ENCODE measurements at regions not wholly inside any gene's neighbourhood (a gene's known extent, or its start where the extent isn't known, plus 50 kb on each side); places are given as distances from the start of the nearest gene placed in this dataset.

DNA sequence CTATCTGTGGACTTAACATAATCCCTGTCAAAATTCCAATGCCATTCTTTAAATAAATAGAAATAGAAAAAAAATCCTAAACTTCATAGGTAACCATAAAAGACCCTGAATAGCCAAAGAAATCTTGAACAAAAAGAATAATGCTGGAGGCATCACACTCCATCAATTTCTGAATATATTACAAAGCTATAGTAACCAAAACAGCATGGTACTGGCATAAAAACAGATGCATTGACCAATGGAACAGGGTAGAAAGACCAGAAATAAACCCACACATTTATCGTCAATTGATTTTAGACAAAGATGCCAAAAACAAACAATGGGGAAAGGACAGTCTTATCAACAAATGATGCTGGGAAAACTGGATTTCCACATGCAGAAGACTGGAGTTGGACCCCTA, 205.7 kb downstream of the VAPA start:
- Mint-ChIP-seq H3K4me3 (no peak overlapping the region), H3K4me1 (ENCODE audit: low read depth) (peaks cover 7% of the 10 kb centered on the region), H3K27ac (no peak overlapping the region), H3K36me3 (ENCODE audit: low read depth) (no peaks in the 10 kb centered on the region), H3K27me3 (no peaks in the 10 kb centered on the region), H3K9me3 (peaks cover 3% of the 10 kb centered on the region)
- DNase-seq (no peak), ATAC-seq (ENCODE audit: poor library complexity) (no peak)
- no peak overlapping the region for H3K4me3 ChIP-seq (ENCODE audit: low read length)
- no peak overlapping the region for H3K27ac ChIP-seq (ENCODE audit: low read depth in 1 of 2, low read length in 2 of 2)
- ChIA-PET POLR2A (interaction anchor here (0.6 kb wide), 1 partner anchor 9 kb away, joined by 3 read pairs; no protein-coding TSS in a partner anchor), CTCF (no interaction called here)
- no peaks in the 10 kb centered on the region for H3K36me3 ChIP-seq (ENCODE audit: insufficient read depth, low read length)
- intact Hi-C loops (cut with DNase I, micrococcal nuclease), result no loop called here
- TF ChIP-seq, protein P1, sequence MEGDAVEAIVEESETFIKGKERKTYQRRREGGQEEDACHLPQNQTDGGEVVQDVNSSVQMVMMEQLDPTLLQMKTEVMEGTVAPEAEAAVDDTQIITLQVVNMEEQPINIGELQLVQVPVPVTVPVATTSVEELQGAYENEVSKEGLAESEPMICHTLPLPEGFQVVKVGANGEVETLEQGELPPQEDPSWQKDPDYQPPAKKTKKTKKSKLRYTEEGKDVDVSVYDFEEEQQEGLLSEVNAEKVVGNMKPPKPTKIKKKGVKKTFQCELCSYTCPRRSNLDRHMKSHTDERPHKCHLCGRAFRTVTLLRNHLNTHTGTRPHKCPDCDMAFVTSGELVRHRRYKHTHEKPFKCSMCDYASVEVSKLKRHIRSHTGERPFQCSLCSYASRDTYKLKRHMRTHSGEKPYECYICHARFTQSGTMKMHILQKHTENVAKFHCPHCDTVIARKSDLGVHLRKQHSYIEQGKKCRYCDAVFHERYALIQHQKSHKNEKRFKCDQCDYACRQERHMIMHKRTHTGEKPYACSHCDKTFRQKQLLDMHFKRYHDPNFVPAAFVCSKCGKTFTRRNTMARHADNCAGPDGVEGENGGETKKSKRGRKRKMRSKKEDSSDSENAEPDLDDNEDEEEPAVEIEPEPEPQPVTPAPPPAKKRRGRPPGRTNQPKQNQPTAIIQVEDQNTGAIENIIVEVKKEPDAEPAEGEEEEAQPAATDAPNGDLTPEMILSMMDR (IDR thresholded peaks at IDR 0.05), result no peak
- H3K4me1 ChIP-seq (ENCODE audit: insufficient read depth, low read length), result no peaks in the 10 kb centered on the region
- H3K9me3 ChIP-seq (ENCODE audit: control insufficient read depth in 1 of 2, insufficient read depth in 1 of 2, low read length in 2 of 2), result no peaks in the 10 kb centered on the region
- no peaks in the 10 kb centered on the region for H3K27me3 ChIP-seq (ENCODE audit: control insufficient read depth in 1 of 2, insufficient read depth in 2 of 2, low read length in 2 of 2)

DNA sequence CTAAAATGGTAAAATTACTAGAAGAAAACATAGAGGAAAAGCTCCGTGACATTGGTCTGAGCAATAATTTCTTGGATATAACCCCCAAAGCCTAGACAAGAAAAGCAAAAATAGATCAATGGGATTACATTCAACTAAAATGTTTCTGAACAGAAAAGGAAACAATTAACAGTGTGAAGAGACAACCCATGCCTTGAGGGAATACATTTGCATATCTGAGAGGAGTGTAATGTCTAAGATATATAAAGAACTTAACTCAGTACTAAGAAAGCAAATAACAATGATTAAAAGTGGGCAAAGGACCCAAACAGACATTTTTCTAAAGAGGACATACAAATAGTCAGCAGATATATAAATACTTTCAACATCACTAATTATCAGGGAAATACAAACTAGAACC, 206.2 kb downstream of the VAPA start:
- TF ChIP-seq, protein P1 (IDR thresholded peaks at IDR 0.05), result no peak
- no peaks in the 10 kb centered on the region for H3K9me3 ChIP-seq (ENCODE audit: control insufficient read depth in 1 of 2, insufficient read depth in 1 of 2, low read length in 2 of 2)
- H3K36me3 ChIP-seq (ENCODE audit: insufficient read depth, low read length), result no peaks in the 10 kb centered on the region
- ChIA-PET CTCF (no interaction called here), POLR2A (interaction anchor here (0.6 kb wide), 1 partner anchor 8 kb away, joined by 3 read pairs; no protein-coding TSS in a partner anchor)
- Mint-ChIP-seq H3K36me3 (ENCODE audit: low read depth) (no peaks in the 10 kb centered on the region), H3K9me3 (peaks cover 3% of the 10 kb centered on the region), H3K4me1 (ENCODE audit: low read depth) (peaks cover 7% of the 10 kb centered on the region), H3K27me3 (no peaks in the 10 kb centered on the region), H3K27ac (no peak overlapping the region), H3K4me3 (no peak overlapping the region)
- H3K4me3 ChIP-seq (ENCODE audit: low read length), result no peak overlapping the region
- no peak overlapping the region for H3K27ac ChIP-seq (ENCODE audit: low read depth in 1 of 2, low read length in 2 of 2)
- no peaks in the 10 kb centered on the region for H3K27me3 ChIP-seq (ENCODE audit: control insufficient read depth in 1 of 2, insufficient read depth in 2 of 2, low read length in 2 of 2)
- no peaks in the 10 kb centered on the region for H3K4me1 ChIP-seq (ENCODE audit: insufficient read depth, low read length)
- DNase-seq (no peak), ATAC-seq (ENCODE audit: poor library complexity) (no peak)
- intact Hi-C loops (cut with DNase I, micrococcal nuclease), result no loop called here

DNA sequence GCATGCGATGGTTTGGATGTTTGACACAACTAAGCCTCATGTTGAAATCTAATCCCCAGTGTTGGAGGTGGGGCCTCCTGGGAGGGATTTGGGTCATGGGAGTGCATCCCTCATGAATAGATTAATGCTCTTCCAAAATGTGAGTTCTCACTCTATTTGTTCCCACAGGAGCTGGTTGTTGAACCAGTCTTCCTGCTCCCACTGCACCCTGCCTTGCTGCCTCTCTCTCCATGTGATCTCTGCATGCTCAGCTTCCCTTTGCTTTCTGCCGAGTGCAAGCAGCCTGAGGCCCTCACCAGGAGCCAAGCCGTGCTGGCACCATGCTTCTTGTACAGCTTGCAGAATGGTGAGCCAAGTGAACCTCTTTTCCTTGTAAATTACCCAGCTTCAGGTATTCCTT, 206.8 kb downstream of the VAPA start:
- Mint-ChIP-seq H3K36me3 (ENCODE audit: low read depth) (no peaks in the 10 kb centered on the region), H3K9me3 (peaks cover 3% of the 10 kb centered on the region), H3K27me3 (no peaks in the 10 kb centered on the region), H3K4me3 (no peak overlapping the region), H3K4me1 (ENCODE audit: low read depth) (peaks cover 7% of the 10 kb centered on the region), H3K27ac (no peak overlapping the region)
- no peaks in the 10 kb centered on the region for H3K36me3 ChIP-seq (ENCODE audit: insufficient read depth, low read length)
- CTCF ChIA-PET, result no interaction called here
- ATAC-seq (ENCODE audit: poor library complexity), result no peak
- TF ChIP-seq, protein P1 (IDR thresholded peaks at IDR 0.05), result no peak
- POLR2A ChIA-PET, result no interaction called here
- H3K9me3 ChIP-seq (ENCODE audit: control insufficient read depth in 1 of 2, insufficient read depth in 1 of 2, low read length in 2 of 2), result no peaks in the 10 kb centered on the region
- H3K27me3 ChIP-seq (ENCODE audit: control insufficient read depth in 1 of 2, insufficient read depth in 2 of 2, low read length in 2 of 2), result no peaks in the 10 kb centered on the region
- no peaks in the 10 kb centered on the region for H3K4me1 ChIP-seq (ENCODE audit: insufficient read depth, low read length)
- no peak for DNase-seq
- no peak overlapping the region for H3K27ac ChIP-seq (ENCODE audit: low read depth in 1 of 2, low read length in 2 of 2)
- intact Hi-C loops (cut with DNase I, micrococcal nuclease), result no loop called here
- H3K4me3 ChIP-seq (ENCODE audit: low read length), result no peak overlapping the region
